SK-N-SH (cell line): ENCODE measurements at regions not wholly inside any gene's neighbourhood (a gene's known extent, or its start where the extent isn't known, plus 50 kb on each side); places are given as distances from the start of the nearest gene placed in this dataset.
"Not testable (repeated sequence)": the region's sequence is repeated elsewhere in the genome, so short reads cannot be mapped to it uniquely, and the experiment has no call there.

Experiments
- CTCF ChIA-PET: fragments of 300-600, 350-600 bp; formaldehyde crosslinking; extraction: SDS; loops from one replicate; lab custom pipeline; 2021; lab: Yijun Ruan, JAX
- POLR2A ChIA-PET: fragments of 350-600 bp; sonication (Branson Sonifier 250); formaldehyde crosslinking; extraction: SDS; loops from one replicate; lab custom pipeline; 2020; ENCODE audit warnings: antibody characterized with exemption, inconsistent platforms; lab: Yijun Ruan, JAX
- DNase-seq: peaks from one replicate; pipeline ENCODE4 v3.0.0; 2012
- H2AFZ ChIP-seq: fragments of 200-600 bp; sonication (generic); 2 replicates; pipeline ENCODE4 v1.8.1; 2016; ENCODE audit warnings: antibody characterized with exemption, mild to moderate bottlenecking, low read depth
- H3F3A ChIP-seq: fragments of 200-600 bp; sonication (generic); replicated peaks from 2 replicates; pipeline ENCODE3; 2016; ENCODE audit warnings: antibody characterized with exemption, mild to moderate bottlenecking; ENCODE audit not compliant: insufficient read depth
- H3K27ac ChIP-seq, 2 experiments: fragments of 200-500 bp in 1 of 2; fragments of 200-600 bp in 1 of 2; sonication (Bioruptor generic) in 1 of 2; sonication (generic), shearing (Covaris generic) in 1 of 2; 2 replicates each; pipeline versions ENCODE4 v1.5.1 to v1.6.1; 2014 to 2016; ENCODE audit warnings: low read depth in 2 of 2, inconsistent platforms in 1 of 2, low read length in 1 of 2, mild to moderate bottlenecking in 1 of 2, mixed read lengths in 1 of 2
- H3K27me3 ChIP-seq: fragments of 200-600 bp; sonication (generic), shearing (Covaris generic); 2 replicates; pipeline ENCODE4 v1.6.1; 2016; ENCODE audit warnings: mixed run types; ENCODE audit not compliant: insufficient read depth
- H3K36me3 ChIP-seq, 2 experiments: fragments of 200-500 bp in 1 of 2; fragments of 200-600 bp in 1 of 2; sonication (Bioruptor generic) in 1 of 2; sonication (generic) in 1 of 2; replicated peaks in 1 of 2; 2 replicates each; pipeline versions ENCODE3 to v1.5.1; 2014 to 2016; ENCODE audit warnings: low read length in 1 of 2, mild to moderate bottlenecking in 1 of 2; ENCODE audit not compliant: insufficient read depth in 2 of 2, control insufficient read depth in 1 of 2
- H3K4me1 ChIP-seq, 2 experiments: fragments of 200-500 bp in 1 of 2; fragments of 200-600 bp in 1 of 2; sonication (Bioruptor generic) in 1 of 2; sonication (generic), shearing (Covaris generic) in 1 of 2; 2 replicates each; pipeline versions ENCODE4 v1.5.1 to v1.6.1; 2014 to 2016; ENCODE audit warnings: low read depth in 1 of 2, low read length in 1 of 2, mixed run types in 1 of 2; ENCODE audit not compliant: insufficient read depth in 2 of 2, control insufficient read depth in 1 of 2
- H3K4me2 ChIP-seq: fragments of 200-600 bp; sonication (generic), shearing (Covaris generic); 2 replicates; pipeline ENCODE4 v1.6.1; 2017; ENCODE audit warnings: mixed run types
- H3K4me3 ChIP-seq, 2 experiments: fragments of 200-500 bp in 1 of 2; fragments of 200-600 bp in 1 of 2; sonication (Bioruptor generic) in 1 of 2; sonication (generic), shearing (Covaris generic) in 1 of 2; 2 replicates each; pipeline versions ENCODE4 v1.5.1 to v1.8.1; 2014 to 2016; ENCODE audit warnings: low read depth in 2 of 2, inconsistent platforms in 1 of 2, low read length in 1 of 2, mild to moderate bottlenecking in 1 of 2, mixed read lengths in 1 of 2, moderate library complexity in 1 of 2
- H3K79me2 ChIP-seq: fragments of 200-600 bp; sonication (generic); 2 replicates; pipeline ENCODE4 v1.8.1; 2017; ENCODE audit warnings: mild to moderate bottlenecking; ENCODE audit not compliant: insufficient read depth
- H3K9ac ChIP-seq: fragments of 200-600 bp; sonication (generic); 2 replicates; pipeline ENCODE4 v1.6.1; 2017; ENCODE audit warnings: mixed run types
- H3K9me2 ChIP-seq: fragments of 200-600 bp; sonication (generic); 2 replicates; pipeline ENCODE4 v1.6.1; 2017; ENCODE audit warnings: mixed run types
- H3K9me3 ChIP-seq: fragments of 200-600 bp; sonication (generic); 2 replicates; pipeline ENCODE4 v1.6.1; 2017; ENCODE audit warnings: mixed run types, mild to moderate bottlenecking, moderate library complexity
- H4K20me1 ChIP-seq: fragments of 200-600 bp; sonication (generic); 2 replicates; pipeline ENCODE4 v1.6.1; 2017; ENCODE audit warnings: mild to moderate bottlenecking, mixed run types; ENCODE audit not compliant: insufficient read depth
- EP300 ChIP-seq, 2 experiments: IDR thresholded peaks; 2 replicates each; pipeline versions ENCODE4 v1.4.0 to v1.6.1; 2012; ENCODE audit warnings: borderline replicate concordance in 1 of 2, low read depth in 1 of 2, low read length in 1 of 2
- FOSL2 ChIP-seq: IDR thresholded peaks from 2 replicates; pipeline ENCODE4 v1.4.0; 2012; ENCODE audit warnings: low read depth, mild to moderate bottlenecking, moderate library complexity, borderline replicate concordance
- JUND ChIP-seq: IDR thresholded peaks from 2 replicates; pipeline ENCODE4 v1.4.0; 2012
- MAX ChIP-seq: IDR thresholded peaks from 2 replicates; pipeline ENCODE4 v1.4.0; 2012; ENCODE audit warnings: low read depth
- PBX3 ChIP-seq: IDR thresholded peaks from 2 replicates; pipeline ENCODE4; 2012
- TCF12 ChIP-seq: IDR thresholded peaks from 2 replicates; pipeline ENCODE4 v1.4.0; 2012
- WGBS: methylation state at CpG from one replicate; pipeline ENCODE4 v1.1.6; 2017; ENCODE audit warnings: low lambda C conversion rate; 5-methylcytosine and 5-hydroxymethylcytosine counted together
- small RNA-seq, 7 experiments: library from RNA; depleted of rRNA; stranded (forward); fragments of <200 nt; gene quantifications; one replicate each; pipeline ENCODE3, GENCODE V24; 2012

DNA sequence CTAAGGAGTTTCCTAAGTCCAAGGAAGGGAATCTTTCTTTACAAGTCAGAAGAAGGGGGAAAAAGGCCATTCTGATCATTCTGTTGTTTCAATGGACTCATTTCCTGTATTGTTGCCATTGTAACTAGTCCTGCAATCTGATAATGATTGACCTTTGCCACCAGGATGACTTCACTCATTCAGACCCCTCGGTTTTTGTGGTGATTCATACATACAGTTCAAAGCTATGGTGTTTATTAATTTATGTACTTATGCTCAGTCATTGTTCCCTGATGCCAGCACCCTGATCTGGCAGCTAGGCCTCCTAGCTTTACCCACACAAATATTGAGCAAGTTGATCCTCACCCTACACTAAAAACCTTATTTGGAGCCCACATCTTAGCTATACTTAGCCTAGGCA lies 57.6 kb upstream of the ZNF519 start:
- H3K27ac ChIP-seq: peak overlapping the region in 1 of 2 experiments; percentile 67; a peak in 2 of 4 replicates
- 0% methylated on average over 1 of the region's 1 CpG for WGBS
- no peaks in the 10 kb centered on the region for H3K36me3 ChIP-seq
- peaks cover 0 to 5% of the 10 kb centered on the region in 2 experiments; a peak in 1 of 4 replicates for H3K4me1 ChIP-seq
- no peak overlapping the region for H2AFZ ChIP-seq
- H3K4me3 ChIP-seq: no peak overlapping the region
- H3K4me2 ChIP-seq: no peak overlapping the region; the same call in 1 of the 2 replicates
- H4K20me1 ChIP-seq: no peaks in the 10 kb centered on the region
- ChIA-PET POLR2A (no interaction called here), CTCF (no interaction called here)
- H3K79me2 ChIP-seq: no peaks in the 10 kb centered on the region
- 0 out of 2 replicates have a peak, but pooled peaks have one; percentile 22 for TF ChIP-seq JUND
- peak; percentile 22; the same call in 1 of the 2 replicates for TF ChIP-seq FOSL2
- TF ChIP-seq MAX: no peak
- peak; percentile 17; the same call in 1 of the 2 replicates for TF ChIP-seq PBX3
- TF ChIP-seq TCF12: 0 out of 2 replicates have a peak, but pooled peaks have one; percentile 17
- TF ChIP-seq EP300 (IDR thresholded peaks at IDR 0.05; ENCODE audit: borderline replicate concordance in 1 of 2, low read depth in 1 of 2, low read length in 1 of 2): no peak
- H3K9me3 ChIP-seq: no peaks in the 10 kb centered on the region
- no peaks in the 10 kb centered on the region for H3K9me2 ChIP-seq
- no peak for DNase-seq
- H3K27me3 ChIP-seq: no peaks in the 10 kb centered on the region; the same call in 1 of the 2 replicates
- H3F3A ChIP-seq: peaks cover 9% of the 10 kb centered on the region
- H3K9ac ChIP-seq: no peak overlapping the region

GRCh38 chr18:14188751-14189406 lies 56.6 kb upstream of the ZNF519 start:
- H3K4me2 ChIP-seq, H3K36me3 ChIP-seq, H3F3A ChIP-seq, H2AFZ ChIP-seq, H3K79me2 ChIP-seq, DNase-seq, H3K9me3 ChIP-seq, H4K20me1 ChIP-seq, H3K9me2 ChIP-seq, H3K9ac ChIP-seq, H3K4me1 ChIP-seq, H3K4me3 ChIP-seq, POLR2A ChIA-PET, H3K27me3 ChIP-seq: not testable (repeated sequence)
- 4% methylated on average over 4 of the region's 4 CpGs for WGBS
- CTCF ChIA-PET: interaction anchor here (1.4 kb wide), 1 partner anchor 10 kb away, joined by 3 read pairs; no protein-coding TSS in a partner anchor
- peak overlapping the region in 1 of 2 experiments; percentile 67; a peak in 2 of 4 replicates for H3K27ac ChIP-seq

Small RNAs in the stretch of these regions (small RNA-seq; reads per million reads assigned to genes)
- 0 reads per million in 7 experiments for gene RNU6-316P
